Pons (tissue), 1 donor: ENCODE measurements at regions not wholly inside any gene's neighbourhood (a gene's known extent, or its start where the extent isn't known, plus 50 kb on each side); places are given as distances from the start of the nearest gene placed in this dataset.
"Not testable (repeated sequence)": the region's sequence is repeated elsewhere in the genome, so short reads cannot be mapped to it uniquely, and the experiment has no call there.

Source experiments
- DNase-seq: peaks from one replicate; pipeline ENCODE4 v3.0.0-alpha.2; 2016; ENCODE audit warnings: low spot score

DNA sequence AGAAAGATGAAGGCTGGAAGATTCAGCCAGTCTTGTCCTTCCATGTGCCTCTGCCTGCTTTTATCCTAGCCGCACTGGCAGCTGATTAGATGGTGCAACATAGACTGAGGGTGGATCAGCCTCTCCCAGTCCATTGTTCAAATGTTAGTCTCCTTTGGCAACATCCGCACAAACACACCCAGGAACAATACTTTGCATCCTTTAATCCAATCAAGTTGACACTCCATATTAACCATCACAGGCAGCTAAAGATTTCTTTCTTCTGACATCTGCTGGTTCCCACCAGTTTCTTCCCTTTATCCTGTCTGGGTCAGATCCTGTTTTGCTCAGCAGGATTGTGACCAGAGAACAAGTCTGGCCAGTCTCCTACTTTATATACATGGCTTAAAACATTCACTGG lies 276.5 kb upstream of the TYRP1 start:
- no peak for DNase-seq

DNA sequence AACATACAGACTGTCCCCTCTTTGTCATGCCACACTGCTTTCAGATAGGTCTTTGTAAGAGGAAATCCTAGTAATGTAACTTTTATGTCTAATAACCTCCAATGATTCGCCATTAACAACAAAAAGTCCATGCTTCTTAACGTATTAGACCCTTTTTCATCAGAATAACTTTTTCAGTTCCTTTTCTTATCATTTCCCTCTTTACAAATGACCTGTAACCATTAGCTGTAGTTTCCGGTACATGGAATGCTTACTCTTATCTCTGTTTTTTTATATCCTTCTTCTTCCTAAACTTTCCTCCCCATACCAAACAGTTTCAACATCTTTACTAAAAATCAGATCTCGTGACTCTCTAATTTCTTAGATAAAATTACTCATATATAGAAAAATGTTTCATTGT lies 268.9 kb upstream of the TYRP1 start:
- no peak for DNase-seq

DNA sequence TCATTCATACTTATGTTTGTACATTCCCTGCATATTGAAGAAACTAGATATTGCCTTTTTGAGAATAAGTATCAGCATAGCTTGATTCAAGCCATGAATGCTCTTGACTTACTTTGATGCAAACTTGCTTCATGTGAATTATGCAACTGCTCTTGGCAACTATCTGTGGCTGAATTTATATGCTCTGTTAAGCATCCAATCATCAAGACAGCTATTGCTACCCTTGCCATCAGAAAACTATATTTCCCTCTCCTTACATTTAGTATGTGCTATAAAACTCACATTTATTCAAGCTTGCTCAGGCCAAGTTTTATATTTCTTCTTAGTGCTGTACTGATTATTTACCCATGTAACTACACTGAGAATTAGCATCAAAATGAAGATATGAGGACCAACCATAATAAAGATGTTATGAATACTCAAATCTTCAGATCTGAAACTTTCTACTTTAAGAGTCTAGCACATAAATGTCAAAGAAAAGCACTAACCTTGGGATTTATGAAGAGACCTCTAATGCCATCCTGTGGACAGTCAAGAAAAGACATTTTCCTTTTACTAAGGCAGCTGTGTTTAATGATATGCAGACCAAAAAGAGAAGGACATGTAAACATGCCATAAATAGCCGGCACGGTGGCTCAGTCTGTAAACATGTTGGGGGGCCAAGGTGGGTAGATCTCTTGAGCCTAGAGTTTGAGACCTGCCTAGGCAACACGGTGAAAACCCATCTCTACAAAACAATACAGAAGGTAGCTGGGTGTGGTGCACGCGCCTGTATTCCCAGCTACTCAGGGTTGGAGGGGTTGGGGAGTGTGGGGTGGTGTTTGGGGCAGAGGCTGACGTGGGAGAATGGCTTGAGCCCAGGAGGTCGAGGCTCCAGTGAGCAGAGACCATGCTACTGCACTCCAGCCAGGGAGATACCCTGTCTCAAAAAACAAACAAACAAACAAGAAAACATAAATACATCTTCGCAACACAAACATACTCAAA lies 267.0 kb upstream of the TYRP1 start:
- DNase-seq = peak; percentile 28

DNA sequence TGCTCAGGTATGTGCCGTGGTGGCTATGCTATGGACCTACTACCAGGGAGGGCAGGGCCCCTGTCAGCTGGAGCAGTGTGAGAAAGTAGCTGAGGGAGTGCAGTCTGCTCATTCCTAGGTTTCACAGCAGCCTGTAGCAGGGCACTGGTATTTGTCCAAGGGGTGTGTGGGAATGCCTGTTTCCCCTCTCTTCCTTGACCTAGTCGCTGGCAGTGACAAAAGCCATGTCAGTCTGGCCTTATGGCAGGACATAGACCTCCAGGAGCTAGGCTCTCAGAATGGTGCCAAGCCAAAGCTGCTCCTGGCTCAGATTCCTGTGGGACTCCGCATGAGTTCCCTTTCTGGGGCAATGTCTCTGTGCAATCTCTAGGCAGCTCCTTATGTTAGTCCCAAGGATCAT lies 253.9 kb upstream of the TYRP1 start:
- peak; percentile 24 for DNase-seq

DNA sequence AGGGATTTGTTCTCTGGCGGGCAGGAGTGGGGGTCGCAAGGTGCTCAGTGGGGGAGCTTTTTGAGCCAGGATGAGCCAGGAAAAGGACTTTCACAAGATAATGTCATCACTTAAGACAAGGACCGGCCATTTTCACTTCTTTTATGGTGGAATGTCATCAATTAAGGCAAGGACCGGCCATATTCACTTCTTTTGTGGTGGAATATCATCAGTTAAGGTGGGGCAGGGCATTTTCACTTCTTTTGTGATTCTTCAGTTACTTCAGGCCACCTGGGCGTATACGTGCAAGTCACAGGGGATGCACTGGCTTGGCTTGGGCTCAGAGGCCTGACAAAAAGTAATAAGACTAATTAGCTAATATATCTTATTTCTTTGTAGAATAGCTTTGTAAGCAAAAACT lies 252.1 kb upstream of the TYRP1 start:
- DNase-seq = not testable (repeated sequence)

DNA sequence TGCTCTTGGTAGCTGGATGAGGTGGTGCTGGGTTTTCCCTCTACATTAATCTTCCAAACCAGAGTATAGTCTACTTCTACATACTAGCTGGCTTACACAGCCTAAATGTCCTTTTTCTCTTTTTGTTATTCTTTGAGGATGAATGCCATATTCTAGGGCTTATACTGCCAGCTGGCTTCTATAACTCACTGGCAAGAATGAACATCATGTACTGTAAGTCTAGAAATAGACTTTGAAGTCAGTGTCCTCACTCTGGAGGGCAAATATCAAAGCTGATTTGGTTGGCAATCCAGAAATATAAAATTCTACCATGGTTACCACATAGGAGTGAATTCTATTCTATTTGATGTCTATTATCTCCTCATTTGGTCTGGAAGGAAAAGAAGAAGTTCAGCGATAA lies 251.7 kb upstream of the TYRP1 start:
- DNase-seq = no peak

DNA sequence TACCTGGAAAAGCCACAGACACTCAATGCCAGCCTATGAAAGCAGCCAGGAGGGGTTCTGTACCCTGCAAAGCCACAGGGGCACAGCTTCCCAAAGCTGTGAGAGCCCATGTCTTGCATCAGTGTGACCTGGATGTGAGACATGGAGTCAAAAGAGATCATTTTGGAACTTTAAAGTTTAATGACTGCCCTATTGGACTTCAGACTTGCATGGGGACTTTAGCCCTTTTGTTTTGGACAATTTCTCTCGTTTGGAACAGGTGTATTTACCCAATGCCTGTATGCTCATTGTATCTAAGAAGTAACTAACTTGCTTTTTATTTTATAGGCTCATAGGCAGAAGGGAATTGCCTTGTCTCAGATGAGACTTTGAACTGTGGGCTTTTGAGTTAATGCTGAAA lies 244.9 kb upstream of the TYRP1 start:
- no peak for DNase-seq

DNA sequence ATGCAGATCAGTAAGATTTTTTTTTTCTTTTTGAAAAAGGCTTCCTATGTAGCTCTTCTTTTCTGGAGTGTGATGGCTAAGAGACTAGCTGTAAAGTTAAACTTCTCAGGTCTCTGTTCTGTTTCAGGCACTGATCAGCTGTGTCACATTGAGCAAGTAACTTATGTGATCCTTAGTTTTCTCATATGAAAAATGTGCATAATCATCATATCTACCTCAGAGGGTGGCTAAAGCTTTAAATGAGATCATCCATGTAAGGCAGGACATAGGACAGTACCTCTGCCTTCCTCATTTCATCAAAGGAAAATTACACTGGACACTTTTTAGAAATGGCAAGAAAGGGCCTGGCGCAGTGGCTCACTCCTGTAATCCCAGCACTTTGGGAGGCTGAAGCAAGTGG lies 235.9 kb upstream of the TYRP1 start:
- no peak for DNase-seq

DNA sequence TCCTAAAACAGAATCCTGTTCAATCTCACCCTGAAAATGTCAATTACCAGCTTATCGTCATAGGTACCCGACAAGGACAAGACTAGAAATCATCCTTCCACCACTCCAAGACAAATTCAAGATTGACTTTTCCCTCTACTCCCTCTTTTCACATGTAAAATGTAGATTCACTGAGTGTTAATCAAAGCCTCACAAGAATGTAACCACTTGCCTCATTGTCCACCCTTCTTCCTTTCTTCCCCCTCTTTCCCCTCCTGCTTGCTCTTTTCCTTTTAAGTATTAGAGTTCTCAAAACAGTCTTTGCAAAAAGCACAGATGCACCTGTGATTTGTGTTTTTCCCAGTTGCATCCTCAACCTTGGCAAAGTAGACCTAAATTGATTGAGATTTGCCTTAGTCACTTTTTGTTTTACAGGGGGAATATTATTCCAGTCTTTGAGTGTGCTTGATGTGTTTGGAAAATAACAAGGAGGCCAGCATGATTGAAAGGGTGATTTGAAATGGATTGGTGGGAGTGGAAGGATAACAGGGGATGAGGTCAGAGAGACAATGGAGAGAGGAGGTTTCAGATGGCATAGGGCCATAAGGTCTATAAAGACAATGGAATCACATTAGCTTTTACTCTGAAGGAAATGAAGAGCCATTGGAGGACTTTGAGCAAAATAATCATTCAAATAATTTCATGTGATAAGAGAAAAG lies 231.3 kb upstream of the TYRP1 start:
- no peak for DNase-seq

DNA sequence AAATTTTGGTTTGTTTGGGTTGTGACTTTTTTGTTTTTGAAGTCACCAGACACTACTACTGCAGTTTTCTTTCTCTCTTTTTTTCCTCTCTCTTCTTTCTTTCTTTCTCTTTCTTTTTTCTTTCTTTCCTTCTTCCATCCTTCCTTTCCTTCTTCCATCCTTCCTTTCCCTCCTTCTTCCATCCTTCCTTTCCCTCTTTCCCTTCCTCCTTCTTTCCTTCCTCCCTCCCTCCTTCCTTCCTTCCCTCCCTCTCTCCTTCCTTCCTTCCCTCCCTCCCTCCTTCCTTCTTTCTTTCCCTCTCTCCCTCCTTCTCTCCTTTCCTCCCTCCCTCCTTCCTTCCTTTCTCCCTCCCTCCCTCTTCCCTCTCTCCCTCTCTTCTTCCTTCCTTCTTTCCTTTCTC lies 230.3 kb upstream of the TYRP1 start:
- DNase-seq = no peak

DNA sequence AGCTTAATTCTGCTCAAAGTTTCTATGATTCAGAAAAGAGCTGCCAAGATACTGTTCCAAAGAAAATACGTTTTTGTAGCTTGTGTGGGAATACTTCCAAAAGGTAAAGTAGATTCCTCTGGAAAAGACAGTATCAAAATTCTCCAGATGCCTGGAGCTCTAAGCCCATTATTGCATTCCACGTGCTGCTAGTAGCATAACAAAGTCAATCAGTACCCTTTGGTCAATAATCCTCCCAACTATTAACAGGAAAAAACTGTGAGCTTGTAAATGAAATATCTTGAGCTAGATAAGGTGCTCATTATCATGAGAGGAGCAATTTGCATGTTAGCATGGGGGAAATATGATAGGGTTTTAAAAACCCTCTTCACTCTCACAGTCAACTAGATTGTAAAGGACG lies 229.5 kb upstream of the TYRP1 start:
- no peak for DNase-seq

DNA sequence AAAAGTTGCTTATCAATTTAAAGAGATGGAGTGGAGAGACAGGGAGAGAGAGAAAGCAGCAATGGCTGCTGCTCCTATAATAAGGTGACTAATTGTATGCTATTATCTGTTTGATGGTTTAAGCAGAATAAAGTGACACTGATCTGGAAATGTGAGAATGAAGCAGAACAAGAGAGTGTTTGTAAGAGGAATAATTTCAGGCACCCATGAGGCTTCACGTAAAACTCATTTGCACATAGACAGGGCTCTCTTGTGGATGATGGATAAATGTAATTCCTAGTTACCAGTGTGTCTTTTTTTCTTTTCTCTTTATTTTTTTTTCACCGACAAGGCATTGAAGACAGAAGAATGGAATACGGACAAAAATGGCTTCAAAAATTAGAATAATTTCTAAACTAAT lies 228.8 kb upstream of the TYRP1 start:
- no peak for DNase-seq

DNA sequence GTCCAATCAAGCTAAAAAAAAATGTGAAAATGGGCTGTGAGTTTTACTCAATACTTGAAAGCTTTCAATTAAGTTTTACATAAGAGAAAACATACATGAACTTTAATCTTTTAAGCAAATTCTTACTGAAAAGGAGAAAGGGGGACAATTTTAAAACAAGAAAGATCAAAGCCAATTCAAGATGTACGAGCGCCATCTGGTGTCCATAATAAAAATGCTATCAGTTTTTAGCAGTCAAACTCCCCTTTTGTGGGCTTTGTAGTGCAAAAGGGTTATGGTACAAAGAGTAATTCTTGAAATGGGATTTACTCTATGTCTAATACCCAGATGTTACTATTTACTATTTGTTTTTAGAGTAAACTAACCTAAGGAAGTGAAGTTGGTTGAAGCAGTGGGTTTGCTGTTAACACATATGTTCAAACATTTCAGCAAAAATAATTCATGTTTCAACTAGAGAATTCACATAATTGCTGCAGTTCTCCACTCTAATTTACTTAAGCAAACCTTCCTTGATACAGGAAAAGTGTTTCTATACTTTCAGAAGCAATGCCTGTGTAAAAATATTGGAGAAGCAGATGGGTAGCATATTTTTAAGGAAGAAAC lies 228.2 kb upstream of the TYRP1 start:
- DNase-seq = peak; percentile 34

DNA sequence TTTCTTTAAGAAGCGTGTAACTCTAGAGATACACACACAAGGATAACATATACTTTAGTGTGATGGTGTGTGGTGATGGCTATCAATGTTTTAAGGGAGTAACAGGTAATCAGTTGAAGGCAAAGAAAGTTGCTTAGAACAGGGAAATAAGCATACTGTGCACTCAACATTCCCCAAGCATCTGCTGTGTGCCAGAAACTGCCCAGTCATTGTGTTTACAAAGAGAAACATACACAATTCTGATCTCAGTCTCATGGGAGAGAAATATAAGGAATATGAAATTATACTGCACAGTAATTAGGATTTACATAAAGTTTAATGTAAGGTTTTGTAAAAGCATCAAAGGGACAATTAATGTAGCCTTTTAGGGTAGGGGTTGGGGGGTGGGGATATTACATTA lies 224.1 kb upstream of the TYRP1 start:
- no peak for DNase-seq

DNA sequence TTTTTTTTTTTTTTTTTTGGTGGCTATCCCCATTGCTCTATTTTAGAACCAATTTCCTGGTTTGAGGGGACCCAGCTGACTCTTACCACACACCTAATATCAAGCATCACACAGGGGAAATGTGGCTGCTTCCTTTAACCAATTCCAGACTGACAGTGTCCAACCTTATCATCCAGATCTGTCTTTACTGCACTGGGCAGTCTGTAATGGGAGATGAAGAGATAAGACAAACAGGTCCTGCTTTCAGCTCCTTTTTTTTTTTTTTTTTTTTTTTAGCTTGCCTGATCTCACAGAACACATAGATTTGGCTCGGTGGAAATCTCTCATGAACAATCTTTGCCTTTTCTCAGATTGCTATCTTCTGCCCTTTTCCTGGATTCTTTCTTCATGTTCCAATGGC lies 198.8 kb upstream of the TYRP1 start:
- no peak for DNase-seq

DNA sequence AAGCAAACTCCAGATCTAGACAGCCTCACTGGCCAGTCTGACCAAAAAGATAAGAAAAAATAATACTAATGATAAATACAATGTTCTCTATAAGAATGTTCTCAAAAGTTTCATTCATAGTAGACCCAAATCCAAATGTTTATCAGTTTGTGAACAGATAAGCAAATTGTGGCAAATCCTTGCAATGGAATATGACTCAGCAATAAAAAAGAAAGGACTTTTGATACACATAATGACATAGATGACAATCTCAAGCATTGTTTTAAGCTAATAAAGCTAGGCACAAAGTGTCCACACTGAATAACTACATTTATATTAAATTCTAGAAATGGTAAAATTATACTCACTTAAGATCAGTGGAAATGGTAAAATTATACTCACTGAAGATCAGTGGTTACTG lies 195.4 kb upstream of the TYRP1 start:
- no peak for DNase-seq

DNA sequence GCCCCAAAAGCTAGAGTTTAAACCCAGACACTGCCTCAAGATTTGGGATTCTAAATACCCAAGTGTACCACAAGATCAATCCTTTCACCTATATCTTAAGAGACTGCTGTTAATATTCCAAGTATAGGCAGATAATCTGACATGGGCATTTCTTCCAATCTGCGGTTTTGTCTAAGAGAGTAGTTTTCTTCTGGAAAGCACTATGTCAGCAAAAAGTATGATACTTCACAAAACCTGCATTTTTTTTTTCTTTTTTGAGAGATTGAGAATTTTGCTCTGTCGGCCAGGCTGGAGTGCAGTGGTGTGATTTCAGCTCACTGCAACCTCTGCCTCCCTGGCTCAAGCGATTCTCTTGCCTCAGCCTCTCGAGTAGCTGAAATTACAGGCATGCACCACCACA lies 190.7 kb upstream of the TYRP1 start:
- no peak for DNase-seq

DNA sequence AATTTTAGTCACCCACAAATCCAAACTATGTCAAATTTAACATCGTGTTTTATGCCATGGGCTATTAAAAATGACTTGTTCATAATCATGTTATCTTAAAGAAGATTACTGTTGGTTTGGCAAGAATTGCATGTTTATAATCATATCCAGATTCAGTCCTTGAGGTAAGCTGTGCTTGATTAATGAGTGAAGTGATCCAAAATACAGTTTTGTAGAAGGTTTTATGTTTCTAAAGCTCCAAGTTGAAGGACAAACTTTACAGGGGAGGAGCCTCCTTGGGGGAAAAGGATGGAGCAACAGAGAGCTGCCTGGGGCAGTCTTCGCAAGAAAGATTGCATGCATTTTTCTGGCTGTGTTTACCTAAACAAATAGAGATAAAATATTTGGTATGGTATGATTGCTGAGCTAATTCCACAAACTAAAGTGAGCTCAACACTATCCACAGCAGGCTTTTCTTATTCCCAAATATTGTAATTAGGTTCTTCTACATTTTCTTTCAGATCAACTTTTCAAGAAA lies 189.5 kb upstream of the TYRP1 start:
- no peak for DNase-seq

DNA sequence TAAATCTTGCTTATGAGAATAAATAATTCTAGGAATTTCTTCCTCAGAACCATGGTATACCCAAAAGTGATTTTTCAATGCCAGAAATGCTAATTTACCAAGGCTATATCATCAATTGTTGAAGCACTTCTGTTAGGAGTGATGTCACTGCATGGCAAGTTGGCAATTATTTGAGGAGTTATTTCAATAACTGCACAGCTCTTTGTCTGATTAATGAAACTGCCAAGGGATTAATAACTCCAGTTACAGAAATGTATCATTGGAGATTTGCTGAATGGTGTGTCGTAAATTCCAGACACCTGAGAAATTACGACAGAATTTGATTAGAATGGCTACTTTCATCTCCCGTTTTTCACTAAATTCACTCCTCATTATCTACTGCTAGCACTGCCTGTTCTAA lies 182.6 kb upstream of the TYRP1 start:
- no peak for DNase-seq

DNA sequence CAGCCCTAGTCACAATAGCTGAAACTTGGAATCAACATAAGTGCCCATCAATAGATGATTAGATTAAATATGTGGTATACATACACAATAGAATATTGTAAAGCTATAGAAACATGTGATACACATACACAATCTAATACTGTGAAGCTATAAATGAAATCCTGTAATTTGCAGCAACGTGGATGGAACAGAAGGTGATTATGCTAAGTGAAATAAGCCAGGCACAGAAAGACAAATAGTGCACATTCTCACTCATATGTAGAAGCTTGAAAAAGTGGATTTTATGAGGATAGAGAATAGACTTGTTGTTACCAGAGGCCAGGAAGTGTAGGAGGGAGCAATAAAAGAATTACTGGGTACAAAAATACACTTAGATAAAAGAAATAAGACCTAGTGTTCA lies 181.5 kb upstream of the TYRP1 start:
- no peak for DNase-seq

DNA sequence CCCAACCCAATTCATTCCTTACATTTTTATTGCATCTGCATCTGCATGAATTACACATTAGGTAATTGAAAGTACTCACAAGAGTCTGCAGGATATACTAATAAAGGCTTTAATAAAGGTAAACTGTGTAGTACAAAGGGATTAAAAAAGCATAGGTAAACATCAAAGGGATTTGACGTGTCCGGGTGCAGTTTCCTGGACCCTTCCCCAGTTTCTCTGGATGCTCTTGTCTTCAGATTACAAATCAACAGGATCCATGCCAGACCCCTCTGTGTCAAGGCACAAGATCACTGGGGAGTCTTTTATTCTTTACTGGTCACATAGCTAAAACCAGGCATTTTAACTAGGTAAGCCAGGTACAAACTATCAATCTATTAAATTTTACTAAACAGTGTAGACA lies 177.2 kb upstream of the TYRP1 start:
- no peak for DNase-seq

DNA sequence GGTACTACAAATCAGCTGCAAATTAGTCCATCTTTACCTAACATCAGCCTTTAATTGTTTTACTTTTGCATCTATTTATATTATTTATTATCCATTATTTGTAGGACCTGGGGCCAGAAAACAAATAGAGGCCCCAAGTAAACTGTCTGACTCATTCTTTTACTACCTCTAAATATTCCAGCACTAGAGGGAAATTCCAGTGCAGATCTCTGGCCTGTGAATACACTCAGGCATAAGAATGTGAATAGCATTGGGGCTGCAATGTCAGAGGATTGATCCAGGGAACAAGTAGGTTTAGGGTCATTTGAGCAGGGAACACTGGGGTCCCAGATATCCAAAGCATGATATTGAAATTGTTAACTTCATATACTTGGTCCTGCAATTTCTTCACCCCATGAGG lies 176.6 kb upstream of the TYRP1 start:
- no peak for DNase-seq
